ENCODE measurements at regions not wholly inside any gene's neighbourhood (a gene's known extent, or its start where the extent isn't known, plus 50 kb on each side); places are given as distances from the start of the nearest gene placed in this dataset.

DNA sequence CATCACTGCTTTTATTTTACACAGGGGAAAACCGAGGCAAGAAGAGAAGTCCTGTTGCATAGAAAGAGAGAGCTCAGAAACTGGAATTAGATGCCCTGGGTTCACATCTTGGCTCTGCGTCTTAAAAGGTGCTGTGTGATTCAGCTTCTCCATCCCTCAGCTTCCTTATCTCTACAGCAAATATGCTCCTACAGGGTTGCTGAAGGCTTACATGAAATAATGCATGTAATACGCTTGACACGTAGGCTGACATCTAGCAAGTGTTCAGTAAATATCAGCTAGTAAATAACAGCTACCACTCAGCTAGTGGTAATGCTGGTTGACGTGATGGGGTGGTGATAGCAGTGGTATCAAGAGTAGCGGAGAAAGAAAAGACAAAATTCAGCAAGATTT is 77.1 kb upstream of the CD55 start:
- no peak for TF ChIP-seq POLR2AphosphoS5 (IDR thresholded peaks at IDR 0.05)
- TF ChIP-seq, protein P1, sequence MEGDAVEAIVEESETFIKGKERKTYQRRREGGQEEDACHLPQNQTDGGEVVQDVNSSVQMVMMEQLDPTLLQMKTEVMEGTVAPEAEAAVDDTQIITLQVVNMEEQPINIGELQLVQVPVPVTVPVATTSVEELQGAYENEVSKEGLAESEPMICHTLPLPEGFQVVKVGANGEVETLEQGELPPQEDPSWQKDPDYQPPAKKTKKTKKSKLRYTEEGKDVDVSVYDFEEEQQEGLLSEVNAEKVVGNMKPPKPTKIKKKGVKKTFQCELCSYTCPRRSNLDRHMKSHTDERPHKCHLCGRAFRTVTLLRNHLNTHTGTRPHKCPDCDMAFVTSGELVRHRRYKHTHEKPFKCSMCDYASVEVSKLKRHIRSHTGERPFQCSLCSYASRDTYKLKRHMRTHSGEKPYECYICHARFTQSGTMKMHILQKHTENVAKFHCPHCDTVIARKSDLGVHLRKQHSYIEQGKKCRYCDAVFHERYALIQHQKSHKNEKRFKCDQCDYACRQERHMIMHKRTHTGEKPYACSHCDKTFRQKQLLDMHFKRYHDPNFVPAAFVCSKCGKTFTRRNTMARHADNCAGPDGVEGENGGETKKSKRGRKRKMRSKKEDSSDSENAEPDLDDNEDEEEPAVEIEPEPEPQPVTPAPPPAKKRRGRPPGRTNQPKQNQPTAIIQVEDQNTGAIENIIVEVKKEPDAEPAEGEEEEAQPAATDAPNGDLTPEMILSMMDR (IDR thresholded peaks at IDR 0.05) = no peak
- TF ChIP-seq POLR2A (IDR thresholded peaks at IDR 0.05) = no peak
